H1 (cell line): ENCODE measurements at regions not wholly inside any gene's neighbourhood (a gene's known extent, or its start where the extent isn't known, plus 50 kb on each side); places are given as distances from the start of the nearest gene placed in this dataset.

Experiments
- CTCF ChIA-PET: fragments of 300-600 bp; sonication (Branson Sonifier 250); formaldehyde crosslinking; loops from one replicate; lab custom pipeline; 2021; ENCODE audit not compliant: partially characterized antibody; lab: Charles Lee
- POLR2A ChIA-PET: fragments of 300-600 bp; sonication (Branson Sonifier 250); formaldehyde crosslinking; loops from one replicate; lab custom pipeline; 2021; ENCODE audit warnings: inconsistent platforms; ENCODE audit not compliant: partially characterized antibody; lab: Charles Lee
- DNase-seq, 2 experiments: peaks; one replicate each; pipeline versions ENCODE4 v3.0.0 to v3.0.0-alpha.2; 2010 to 2022; ENCODE audit warnings: low spot score in 2 of 2, low read depth in 1 of 2, mixed read lengths in 1 of 2
- FAIRE-seq: peaks from 2 replicates; lab custom pipeline; 2011; peaks lifted over from hg19 to GRCh38; lab: Jason Lieb, UNC
- H2AFZ ChIP-seq: 2 replicates; pipeline ENCODE4 v1.8.1; 2012; ENCODE audit warnings: low read length, inconsistent platforms
- H2AK5ac ChIP-seq: 2 replicates; pipeline ENCODE4 v1.6.1; 2013; ENCODE audit warnings: low read depth, low read length
- H2BK120ac ChIP-seq: replicated peaks from 2 replicates; pipeline ENCODE3; 2013; ENCODE audit warnings: low read depth, low read length, inconsistent platforms
- H2BK12ac ChIP-seq: 2 replicates; pipeline ENCODE4 v1.6.1; 2013; ENCODE audit warnings: low read depth, low read length
- H2BK15ac ChIP-seq: 2 replicates; pipeline ENCODE4 v1.6.1; 2013; ENCODE audit warnings: low read length
- H2BK20ac ChIP-seq: 2 replicates; pipeline ENCODE4 v1.6.1; 2013; ENCODE audit warnings: low read length
- H2BK5ac ChIP-seq: 2 replicates; pipeline ENCODE4 v1.6.1; 2013; ENCODE audit warnings: low read depth, low read length
- H3K14ac ChIP-seq: 2 replicates; pipeline ENCODE4 v1.6.1; 2013; ENCODE audit warnings: inconsistent platforms; ENCODE audit not compliant: insufficient read length
- H3K18ac ChIP-seq: 2 replicates; pipeline ENCODE4 v1.6.1; 2013; ENCODE audit warnings: low read length; ENCODE audit errors: extremely low read depth
- H3K23ac ChIP-seq: 2 replicates; pipeline ENCODE4 v1.6.1; 2013; ENCODE audit warnings: inconsistent platforms; ENCODE audit not compliant: insufficient read length
- H3K23me2 ChIP-seq: 2 replicates; pipeline ENCODE4 v1.6.1; 2013; ENCODE audit warnings: low read depth, low read length
- H3K27ac ChIP-seq: 2 replicates; pipeline ENCODE4 v1.6.1; 2011; ENCODE audit warnings: low read depth, low read length, inconsistent platforms
- H3K27me3 ChIP-seq, 4 experiments: replicated peaks in 1 of 4; 1 replicate in 1 of 4; 2 replicates in 3 of 4; pipeline versions ENCODE4 v1.6.1 to v1.8.1; 2011 to 2013; ENCODE audit warnings: low read length in 3 of 4, mild to moderate bottlenecking in 3 of 4, inconsistent platforms in 2 of 4, mixed read lengths in 2 of 4, moderate library complexity in 1 of 4; ENCODE audit not compliant: control insufficient read depth in 3 of 4, insufficient read depth in 3 of 4; ENCODE audit errors: extremely low read depth in 1 of 4
- H3K36me3 ChIP-seq, 4 experiments: 2 replicates each; pipeline versions ENCODE4 v1.6.1 to v1.8.1; 2011 to 2013; ENCODE audit warnings: mild to moderate bottlenecking in 4 of 4, low read length in 3 of 4, moderate library complexity in 2 of 4, control low read depth in 1 of 4, inconsistent platforms in 1 of 4; ENCODE audit not compliant: insufficient read depth in 4 of 4, control insufficient read depth in 2 of 4
- H3K4ac ChIP-seq: replicated peaks from 2 replicates; pipeline ENCODE3; 2013; ENCODE audit warnings: low read length, low read depth, mixed read lengths, inconsistent platforms; ENCODE audit not compliant: insufficient read length
- H3K4me1 ChIP-seq, 4 experiments: replicated peaks in 1 of 4; 1 replicate in 1 of 4; 2 replicates in 3 of 4; pipeline versions ENCODE4 v1.6.1 to v1.8.1; 2011 to 2013; ENCODE audit warnings: low read length in 3 of 4, inconsistent platforms in 2 of 4, mixed read lengths in 1 of 4; ENCODE audit not compliant: insufficient read depth in 4 of 4, control insufficient read depth in 3 of 4
- H3K4me2 ChIP-seq, 2 experiments: 2 replicates each; pipeline versions ENCODE4 v1.6.1 to v1.8.1; 2011 to 2013; ENCODE audit warnings: low read depth in 2 of 2, low read length in 2 of 2, control low read depth in 1 of 2, inconsistent platforms in 1 of 2, mild to moderate bottlenecking in 1 of 2; ENCODE audit not compliant: insufficient read depth in 1 of 2
- H3K4me3 ChIP-seq, 4 experiments: fragments of 200-600, 300-600 bp in 1 of 4; sonication (generic), shearing (Covaris generic), sonication (Bioruptor Twin) in 1 of 4; 2 replicates each; pipeline versions ENCODE4 v1.5.1 to v1.8.1; 2011 to 2016; ENCODE audit warnings: low read length in 4 of 4, low read depth in 3 of 4, control low read depth in 2 of 4, inconsistent platforms in 2 of 4, mild to moderate bottlenecking in 2 of 4, mixed read lengths in 1 of 4, moderate library complexity in 1 of 4; ENCODE audit not compliant: insufficient read depth in 2 of 4; ENCODE audit errors: extremely low read depth in 1 of 4
- H3K56ac ChIP-seq: replicated peaks from 2 replicates; pipeline ENCODE3; 2013; ENCODE audit warnings: low read depth, mild to moderate bottlenecking, mixed read lengths, low read length, inconsistent platforms; ENCODE audit not compliant: insufficient read length
- H3K79me1 ChIP-seq: 2 replicates; pipeline ENCODE4 v1.6.1; 2013; ENCODE audit warnings: low read depth, low read length, control low read depth
- H3K79me2 ChIP-seq, 2 experiments: 2 replicates each; pipeline versions ENCODE4 v1.6.1 to v1.8.1; 2012 to 2013; ENCODE audit warnings: low read length in 2 of 2, mild to moderate bottlenecking in 2 of 2, inconsistent platforms in 1 of 2; ENCODE audit not compliant: insufficient read depth in 2 of 2, control insufficient read depth in 1 of 2
- H3K9ac ChIP-seq, 4 experiments: replicated peaks in 1 of 4; 1 replicate in 1 of 4; 2 replicates in 3 of 4; pipeline versions ENCODE4 v1.6.1 to v1.8.1; 2011 to 2013; ENCODE audit warnings: low read depth in 3 of 4, low read length in 3 of 4, control low read depth in 2 of 4, mild to moderate bottlenecking in 2 of 4, moderate library complexity in 2 of 4, inconsistent platforms in 1 of 4; ENCODE audit errors: extremely low read depth in 1 of 4
- H3K9me3 ChIP-seq, 2 experiments: 2 replicates each; pipeline versions ENCODE4 v1.6.1 to v1.8.1; 2012 to 2013; ENCODE audit warnings: mild to moderate bottlenecking in 2 of 2, moderate library complexity in 2 of 2, control low read depth in 1 of 2, inconsistent platforms in 1 of 2, low read depth in 1 of 2, low read length in 1 of 2, mixed read lengths in 1 of 2; ENCODE audit not compliant: insufficient read depth in 2 of 2
- H4K20me1 ChIP-seq, 2 experiments: replicated peaks in 1 of 2; 2 replicates each; pipeline versions ENCODE3 to v1.8.1; 2011 to 2013; ENCODE audit warnings: inconsistent platforms in 2 of 2, low read length in 2 of 2, mild to moderate bottlenecking in 1 of 2; ENCODE audit not compliant: insufficient read depth in 2 of 2, control insufficient read depth in 1 of 2
- H4K5ac ChIP-seq: 2 replicates; pipeline ENCODE4 v1.6.1; 2013; ENCODE audit warnings: low read length, low read depth, mixed read lengths, inconsistent platforms; ENCODE audit not compliant: insufficient read length
- H4K8ac ChIP-seq: 2 replicates; pipeline ENCODE4 v1.8.0; 2013; ENCODE audit warnings: mild to moderate bottlenecking, moderate library complexity, low read length, inconsistent platforms; ENCODE audit not compliant: insufficient read depth; ENCODE audit errors: extremely low read depth
- H4K91ac ChIP-seq: replicated peaks from 2 replicates; pipeline ENCODE3; 2013; ENCODE audit warnings: low read length, mixed read lengths, inconsistent platforms; ENCODE audit not compliant: insufficient read length
- BRCA1 ChIP-seq: IDR thresholded peaks from 2 replicates; pipeline ENCODE4 v1.6.1; 2012; ENCODE audit warnings: low read depth, low read length, improper control_type of control experiment
- CHD2 ChIP-seq: IDR thresholded peaks from 2 replicates; pipeline ENCODE4 v1.6.1; 2012; ENCODE audit warnings: low read length, improper control_type of control experiment
- CREB1 ChIP-seq: IDR thresholded peaks from 2 replicates; pipeline ENCODE4 v1.6.1; 2012; ENCODE audit warnings: inconsistent platforms
- GABPA ChIP-seq: IDR thresholded peaks from 2 replicates; pipeline ENCODE4 v1.6.1; 2011; ENCODE audit warnings: mild to moderate bottlenecking, low read length, moderate library complexity, borderline replicate concordance; ENCODE audit not compliant: insufficient read depth
- KDM4A ChIP-seq: IDR thresholded peaks from one replicate; pipeline ENCODE4 v1.7.1; 2012; ENCODE audit warnings: low read depth, mild to moderate bottlenecking, moderate library complexity, low read length, inconsistent platforms; ENCODE audit not compliant: severe bottlenecking
- KDM5A ChIP-seq: fragments of 200-600 bp; IDR thresholded peaks from 2 replicates; pipeline ENCODE4 v1.7.1; 2012; ENCODE audit warnings: mild to moderate bottlenecking, low read length, inconsistent platforms, mixed read lengths
- RAD21 ChIP-seq, 2 experiments: IDR thresholded peaks in 1 of 2; conservative IDR thresholded peaks in 1 of 2; 2 replicates each; pipeline ENCODE4 v1.6.1; 2011; ENCODE audit warnings: low read depth in 2 of 2, low read length in 2 of 2, improper control_type of control experiment in 1 of 2, inconsistent platforms in 1 of 2, mild to moderate bottlenecking in 1 of 2, moderate library complexity in 1 of 2
- RBBP5 ChIP-seq: IDR thresholded peaks from 2 replicates; pipeline ENCODE4 v1.7.1; 2012; ENCODE audit warnings: low read depth, mild to moderate bottlenecking, inconsistent platforms, low read length, moderate library complexity, borderline replicate concordance
- RFX5 ChIP-seq: IDR thresholded peaks from 2 replicates; pipeline ENCODE4 v1.6.1; 2011; ENCODE audit warnings: low read depth, low read length, improper control_type of control experiment, borderline replicate concordance
- SIN3A ChIP-seq, 2 experiments: IDR thresholded peaks in 1 of 2; conservative IDR thresholded peaks in 1 of 2; 2 replicates each; pipeline ENCODE4 v1.6.1; 2011 to 2012; ENCODE audit warnings: low read length in 2 of 2, improper control_type of control experiment in 1 of 2, low read depth in 1 of 2, mild to moderate bottlenecking in 1 of 2
- SIRT6 ChIP-seq: IDR thresholded peaks from one replicate; pipeline ENCODE4 v1.7.1; 2012; ENCODE audit warnings: low read length, inconsistent platforms
- WGBS, 2 experiments: shearing (Covaris generic) in 1 of 2; methylation state at CpG; one replicate each; pipeline versions ENCODE4 v1.1.6 to v1.1.7; 2013 to 2015; ENCODE audit warnings: low lambda C conversion rate in 2 of 2, mixed read lengths in 2 of 2, inconsistent platforms in 1 of 2, low coverage in 1 of 2, missing lambda C conversion rate in 1 of 2; ENCODE audit not compliant: insufficient replicate concordance in 2 of 2, insufficient coverage in 1 of 2, insufficient read length in 1 of 2; ENCODE audit errors: extremely low coverage in 1 of 2, missing lambda C conversion rate in 1 of 2; 5-methylcytosine and 5-hydroxymethylcytosine counted together

DNA sequence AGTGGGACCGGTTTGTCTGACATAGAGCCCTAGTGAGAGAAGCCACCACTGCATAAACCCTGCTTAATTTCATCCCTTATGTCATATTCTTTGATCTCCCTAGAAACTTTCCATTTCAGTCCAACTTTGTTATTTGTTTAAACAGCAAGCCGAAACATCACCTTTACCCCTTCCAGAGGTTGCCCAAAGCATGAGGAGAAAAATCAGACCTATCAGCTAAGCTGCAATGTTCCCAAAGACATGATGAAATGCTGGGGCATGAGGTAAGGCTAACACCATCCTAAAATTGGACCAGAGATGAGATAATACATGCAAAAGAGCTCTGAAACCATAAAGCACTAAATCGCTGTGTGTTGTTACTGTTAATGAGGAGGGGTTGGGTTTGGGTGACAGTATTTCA lies 447.9 kb upstream of the ACVR2A start:
- no peak overlapping the region for H3K9ac ChIP-seq
- H3K23ac ChIP-seq: no peak overlapping the region
- no peaks in the 10 kb centered on the region for H3K9me3 ChIP-seq
- H2AFZ ChIP-seq: no peak overlapping the region
- WGBS, 2 experiments: 91% methylated on average over 3 of the region's 3 CpGs; no CpG with 5 or more reads in 1 of the 2 experiments
- H3K27ac ChIP-seq: no peak overlapping the region
- H4K5ac ChIP-seq: no peak overlapping the region
- no peak overlapping the region for H2BK15ac ChIP-seq
- H3K4ac ChIP-seq: no peak overlapping the region
- no peak for FAIRE-seq
- CTCF ChIA-PET: no interaction called here
- H3K23me2 ChIP-seq: no peaks in the 10 kb centered on the region; the same call in 1 of the 2 replicates
- no peak overlapping the region for H3K18ac ChIP-seq
- no peak overlapping the region for H2BK120ac ChIP-seq
- no peak overlapping the region for H3K4me3 ChIP-seq
- no peaks in the 10 kb centered on the region for H3K79me2 ChIP-seq
- no peak for DNase-seq
- H3K56ac ChIP-seq: no peak overlapping the region
- no peak overlapping the region for H2BK12ac ChIP-seq
- no peak overlapping the region for H3K14ac ChIP-seq
- no peak overlapping the region for H2BK5ac ChIP-seq
- H3K36me3 ChIP-seq: no peaks in the 10 kb centered on the region
- H4K8ac ChIP-seq: no peak overlapping the region
- H2BK20ac ChIP-seq: no peak overlapping the region
- H3K4me1 ChIP-seq: no peaks in the 10 kb centered on the region
- no peaks in the 10 kb centered on the region for H4K20me1 ChIP-seq
- H4K91ac ChIP-seq: no peak overlapping the region
- POLR2A ChIA-PET: no interaction called here
- no peak overlapping the region for H2AK5ac ChIP-seq
- TF ChIP-seq BRCA1 (no peak), SIN3A (conservative IDR thresholded peaks at IDR 0.05 in 1 of 2, IDR thresholded peaks at IDR 0.05 in 1 of 2; ENCODE audit: low read depth in 1 of 2, low read length in 2 of 2) (no peak), RBBP5 (no peak), GABPA (no peak), RFX5 (no peak), CHD2 (no peak), KDM4A (no peak), SIRT6 (no peak), RAD21 (IDR thresholded peaks at IDR 0.05 in 1 of 2, conservative IDR thresholded peaks at IDR 0.05 in 1 of 2; ENCODE audit: low read depth in 2 of 2, low read length in 2 of 2) (no peak), KDM5A (no peak), CREB1 (no peak)
- no peaks in the 10 kb centered on the region for H3K79me1 ChIP-seq
- H3K4me2 ChIP-seq: no peak overlapping the region
- H3K27me3 ChIP-seq: no peaks in the 10 kb centered on the region
